ENCODE measurements at regions not wholly inside any gene's neighbourhood (a gene's known extent, or its start where the extent isn't known, plus 50 kb on each side); places are given as distances from the start of the nearest gene placed in this dataset.

DNA sequence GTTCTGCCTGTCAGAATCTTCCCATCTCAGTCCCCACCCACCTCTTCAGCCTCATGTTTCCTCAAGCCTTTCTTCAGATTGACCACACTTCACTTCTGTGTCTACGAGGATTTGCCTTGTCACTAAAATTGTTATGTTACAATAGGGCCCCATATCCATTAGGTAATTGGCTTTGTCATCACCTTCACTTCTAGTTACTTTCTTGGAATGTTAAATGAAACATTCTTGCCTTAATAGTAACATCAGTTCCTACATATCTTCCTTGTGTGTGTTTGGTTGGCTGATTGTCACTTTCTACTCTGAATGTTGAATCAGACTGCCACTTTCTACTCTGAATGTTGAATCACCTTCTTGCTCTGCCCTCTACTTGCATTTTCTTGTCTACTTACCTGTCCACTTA lies 599.9 kb upstream of the NXPH2 start:
- H3K27ac Mint-ChIP-seq (ENCODE audit: unreplicated experiment), result no peak overlapping the region
- no peaks in the 10 kb centered on the region for H3K27me3 Mint-ChIP-seq (ENCODE audit: unreplicated experiment)
- no peaks in the 10 kb centered on the region for H3K36me3 Mint-ChIP-seq (ENCODE audit: unreplicated experiment)
- no peak overlapping the region for H3K4me3 Mint-ChIP-seq (ENCODE audit: unreplicated experiment)
- H3K4me1 Mint-ChIP-seq (ENCODE audit: unreplicated experiment), result no peaks in the 10 kb centered on the region
- TF ChIP-seq, protein P1, sequence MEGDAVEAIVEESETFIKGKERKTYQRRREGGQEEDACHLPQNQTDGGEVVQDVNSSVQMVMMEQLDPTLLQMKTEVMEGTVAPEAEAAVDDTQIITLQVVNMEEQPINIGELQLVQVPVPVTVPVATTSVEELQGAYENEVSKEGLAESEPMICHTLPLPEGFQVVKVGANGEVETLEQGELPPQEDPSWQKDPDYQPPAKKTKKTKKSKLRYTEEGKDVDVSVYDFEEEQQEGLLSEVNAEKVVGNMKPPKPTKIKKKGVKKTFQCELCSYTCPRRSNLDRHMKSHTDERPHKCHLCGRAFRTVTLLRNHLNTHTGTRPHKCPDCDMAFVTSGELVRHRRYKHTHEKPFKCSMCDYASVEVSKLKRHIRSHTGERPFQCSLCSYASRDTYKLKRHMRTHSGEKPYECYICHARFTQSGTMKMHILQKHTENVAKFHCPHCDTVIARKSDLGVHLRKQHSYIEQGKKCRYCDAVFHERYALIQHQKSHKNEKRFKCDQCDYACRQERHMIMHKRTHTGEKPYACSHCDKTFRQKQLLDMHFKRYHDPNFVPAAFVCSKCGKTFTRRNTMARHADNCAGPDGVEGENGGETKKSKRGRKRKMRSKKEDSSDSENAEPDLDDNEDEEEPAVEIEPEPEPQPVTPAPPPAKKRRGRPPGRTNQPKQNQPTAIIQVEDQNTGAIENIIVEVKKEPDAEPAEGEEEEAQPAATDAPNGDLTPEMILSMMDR (IDR thresholded peaks at IDR 0.05), result no peak
- peaks cover 14% of the 10 kb centered on the region for H3K9me3 Mint-ChIP-seq (ENCODE audit: unreplicated experiment)
- no peak for DNase-seq (ENCODE audit: extremely low spot score, unreplicated experiment)

DNA sequence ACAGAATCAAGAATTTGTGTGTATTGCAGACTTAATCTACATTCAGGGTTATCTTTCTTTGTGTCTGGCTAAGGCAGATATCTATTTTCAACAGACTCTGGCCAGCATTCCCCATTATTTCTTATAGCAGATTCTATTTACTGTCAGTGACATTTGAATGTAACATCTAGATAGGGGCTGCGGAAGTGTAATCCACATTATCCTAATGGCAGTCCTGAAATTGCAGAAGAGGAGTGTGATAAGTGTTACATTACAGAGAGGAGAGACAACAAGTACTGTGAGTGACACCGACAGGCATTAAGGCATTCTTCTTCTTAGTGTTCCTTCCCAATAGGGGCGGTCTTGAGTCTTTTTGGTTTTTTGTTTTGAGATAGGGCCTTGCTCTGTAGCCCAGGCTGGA lies 598.2 kb upstream of the NXPH2 start:
- Mint-ChIP-seq H3K4me1 (ENCODE audit: unreplicated experiment) (no peaks in the 10 kb centered on the region), H3K27me3 (ENCODE audit: unreplicated experiment) (no peaks in the 10 kb centered on the region), H3K9me3 (ENCODE audit: unreplicated experiment) (peaks cover 14% of the 10 kb centered on the region), H3K27ac (ENCODE audit: unreplicated experiment) (no peak overlapping the region), H3K4me3 (ENCODE audit: unreplicated experiment) (no peak overlapping the region), H3K36me3 (ENCODE audit: unreplicated experiment) (no peaks in the 10 kb centered on the region)
- TF ChIP-seq, protein P1 (IDR thresholded peaks at IDR 0.05), result no peak
- DNase-seq (ENCODE audit: extremely low spot score, unreplicated experiment), result no peak

DNA sequence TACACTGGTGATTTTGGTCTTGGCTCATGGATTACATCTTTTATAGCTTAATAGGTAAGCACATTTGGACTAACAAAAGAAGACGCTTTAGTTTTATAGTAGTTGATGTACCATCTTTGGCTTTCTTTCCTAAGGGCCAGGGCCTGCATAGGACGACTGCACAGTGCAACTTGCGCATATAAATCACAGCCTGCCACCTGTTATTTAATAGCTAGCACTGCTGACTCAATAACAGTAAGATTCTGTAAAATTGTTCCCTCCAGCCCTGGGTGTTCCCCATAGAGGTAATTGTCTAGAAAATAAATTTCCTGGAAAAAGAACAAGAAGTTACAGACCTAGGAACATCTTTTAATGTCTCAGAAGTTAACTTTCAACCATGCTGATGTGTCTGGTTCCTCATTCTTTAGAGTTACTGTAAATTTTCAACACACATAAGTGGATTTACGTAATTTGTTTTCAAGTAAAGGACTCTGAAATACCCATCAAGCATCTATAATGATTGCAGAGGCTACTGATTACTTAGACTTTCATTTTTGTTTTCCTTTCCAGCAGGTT lies 594.2 kb upstream of the NXPH2 start:
- Mint-ChIP-seq H3K9me3 (ENCODE audit: unreplicated experiment) (peaks cover 14% of the 10 kb centered on the region), H3K27ac (ENCODE audit: unreplicated experiment) (no peak overlapping the region), H3K4me1 (ENCODE audit: unreplicated experiment) (peaks cover 3% of the 10 kb centered on the region), H3K36me3 (ENCODE audit: unreplicated experiment) (no peaks in the 10 kb centered on the region), H3K27me3 (ENCODE audit: unreplicated experiment) (no peaks in the 10 kb centered on the region), H3K4me3 (ENCODE audit: unreplicated experiment) (no peak overlapping the region)
- TF ChIP-seq, protein P1 (IDR thresholded peaks at IDR 0.05), result no peak
- DNase-seq (ENCODE audit: extremely low spot score, unreplicated experiment), result no peak

DNA sequence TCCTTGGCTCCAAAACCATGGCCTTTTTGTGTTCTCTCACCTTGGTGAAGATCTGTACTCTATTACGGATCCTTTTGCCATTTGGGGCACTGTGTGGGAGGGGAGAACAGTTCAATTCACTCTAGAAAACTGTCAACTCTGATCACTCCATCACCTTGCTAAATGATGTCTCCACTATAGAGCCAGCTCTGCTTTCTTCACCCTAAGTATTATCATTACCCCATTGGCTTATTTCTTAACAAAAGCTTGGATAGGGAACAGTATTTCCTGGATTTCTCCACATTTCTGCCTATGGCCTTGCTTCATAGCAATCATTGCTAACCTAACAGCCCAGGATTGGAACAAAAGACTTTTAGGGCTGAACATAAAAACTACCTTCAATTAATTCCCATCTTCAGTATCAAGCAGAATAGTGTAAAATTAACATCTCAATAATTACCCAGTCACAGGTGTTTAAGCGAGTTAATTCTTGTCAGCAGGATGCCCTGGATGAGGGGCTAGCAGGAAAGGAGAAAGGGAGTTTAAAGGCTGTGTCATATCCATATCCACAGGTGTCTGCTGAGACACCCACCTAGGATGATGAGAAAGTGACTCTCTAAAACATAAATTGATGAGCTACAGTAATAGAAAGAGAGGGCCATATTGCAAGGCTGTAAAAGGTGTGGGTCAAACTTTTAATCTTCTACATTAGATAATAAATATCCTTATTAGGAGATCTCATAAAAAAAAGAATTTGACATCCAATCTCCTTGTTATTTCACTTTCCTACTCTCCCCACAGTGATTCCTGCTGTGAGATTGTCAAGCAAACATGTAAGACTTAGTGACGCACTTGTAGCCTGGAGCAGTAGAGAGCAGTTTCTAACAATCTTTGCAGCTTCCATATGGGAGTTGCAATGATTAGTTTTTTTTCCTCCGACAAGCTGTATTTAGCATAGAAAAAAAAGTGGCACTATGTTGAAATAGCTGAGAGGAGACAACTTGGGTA lies 589.5 kb upstream of the NXPH2 start:
- TF ChIP-seq, protein P1 (IDR thresholded peaks at IDR 0.05), result no peak
- H3K4me1 Mint-ChIP-seq (ENCODE audit: unreplicated experiment), result peaks cover 3% of the 10 kb centered on the region
- no peaks in the 10 kb centered on the region for H3K9me3 Mint-ChIP-seq (ENCODE audit: unreplicated experiment)
- H3K27ac Mint-ChIP-seq (ENCODE audit: unreplicated experiment), result no peak overlapping the region
- H3K36me3 Mint-ChIP-seq (ENCODE audit: unreplicated experiment), result no peaks in the 10 kb centered on the region
- no peaks in the 10 kb centered on the region for H3K27me3 Mint-ChIP-seq (ENCODE audit: unreplicated experiment)
- no peak overlapping the region for H3K4me3 Mint-ChIP-seq (ENCODE audit: unreplicated experiment)
- no peak for DNase-seq (ENCODE audit: extremely low spot score, unreplicated experiment)

DNA sequence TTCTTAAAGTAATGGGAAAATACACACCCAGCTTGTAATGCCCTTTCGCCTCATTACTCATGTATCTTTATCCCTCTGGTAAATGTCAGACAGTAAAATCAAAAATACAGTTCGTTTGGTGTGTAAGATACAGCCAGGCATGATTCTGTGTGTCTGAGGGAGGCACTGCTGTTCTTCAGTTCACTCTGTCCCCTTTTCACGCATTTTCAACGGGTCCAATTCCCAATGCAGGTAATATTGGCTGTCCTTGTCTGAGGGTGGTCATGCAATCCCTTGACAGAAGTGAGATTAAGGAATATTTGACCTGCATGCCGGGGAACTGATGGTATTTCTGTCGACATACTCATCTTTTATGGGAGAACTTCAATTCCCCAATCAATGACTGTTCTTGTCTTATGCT lies 587.2 kb upstream of the NXPH2 start:
- TF ChIP-seq, protein P1 (IDR thresholded peaks at IDR 0.05), result no peak
- H3K27me3 Mint-ChIP-seq (ENCODE audit: unreplicated experiment), result no peaks in the 10 kb centered on the region
- no peaks in the 10 kb centered on the region for H3K9me3 Mint-ChIP-seq (ENCODE audit: unreplicated experiment)
- peaks cover 3% of the 10 kb centered on the region for H3K4me1 Mint-ChIP-seq (ENCODE audit: unreplicated experiment)
- no peak for DNase-seq (ENCODE audit: extremely low spot score, unreplicated experiment)
- H3K4me3 Mint-ChIP-seq (ENCODE audit: unreplicated experiment), result no peak overlapping the region
- no peaks in the 10 kb centered on the region for H3K36me3 Mint-ChIP-seq (ENCODE audit: unreplicated experiment)
- no peak overlapping the region for H3K27ac Mint-ChIP-seq (ENCODE audit: unreplicated experiment)
